Stromal cell of bone marrow (primary cell): ENCODE measurements at regions not wholly inside any gene's neighbourhood (a gene's known extent, or its start where the extent isn't known, plus 50 kb on each side); places are given as distances from the start of the nearest gene placed in this dataset.
"Not testable (repeated sequence)": the region's sequence is repeated elsewhere in the genome, so short reads cannot be mapped to it uniquely, and the experiment has no call there.

Experiments used
- DNase-seq: peaks from one replicate; pipeline ENCODE4 v3.0.0-alpha.2; 2012; ENCODE audit warnings: low read depth

- DNase-seq: no peak
Observed at GRCh38 chr18:25560369-25560768, 208.4 kb upstream of the ZNF521 start.

- no peak for DNase-seq
Observed at GRCh38 chr18:25557011-25557410, 205.0 kb upstream of the ZNF521 start.

DNA sequence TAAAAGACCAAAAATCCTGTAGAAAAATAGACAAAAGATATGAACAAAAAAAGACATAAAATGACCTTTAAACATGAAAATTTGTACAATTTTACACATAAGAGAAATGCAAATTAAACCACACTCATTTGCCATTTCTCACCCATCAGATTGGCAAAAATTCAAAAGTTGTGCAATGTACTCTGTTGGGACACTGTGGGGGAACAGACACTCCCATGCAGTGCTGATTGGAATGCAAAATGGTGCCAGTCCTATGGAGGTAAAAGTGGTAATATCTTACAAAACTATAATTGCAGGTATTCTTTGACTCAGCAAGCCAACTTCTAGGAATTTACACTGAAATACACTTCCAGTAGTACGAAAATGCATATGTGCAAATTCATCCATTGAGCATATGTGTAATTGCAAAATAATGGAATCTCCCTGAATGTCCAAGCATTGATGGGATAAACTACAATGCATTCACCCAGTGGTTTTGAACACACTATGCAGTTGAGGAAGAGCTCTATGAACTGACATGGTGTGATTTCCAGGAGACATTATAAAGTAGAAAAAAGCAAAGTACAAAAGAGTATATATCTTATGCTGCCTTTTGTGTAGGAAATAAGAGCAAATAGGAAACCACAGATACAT, 201.8 kb upstream of the ZNF521 start:
- no peak for DNase-seq

DNA sequence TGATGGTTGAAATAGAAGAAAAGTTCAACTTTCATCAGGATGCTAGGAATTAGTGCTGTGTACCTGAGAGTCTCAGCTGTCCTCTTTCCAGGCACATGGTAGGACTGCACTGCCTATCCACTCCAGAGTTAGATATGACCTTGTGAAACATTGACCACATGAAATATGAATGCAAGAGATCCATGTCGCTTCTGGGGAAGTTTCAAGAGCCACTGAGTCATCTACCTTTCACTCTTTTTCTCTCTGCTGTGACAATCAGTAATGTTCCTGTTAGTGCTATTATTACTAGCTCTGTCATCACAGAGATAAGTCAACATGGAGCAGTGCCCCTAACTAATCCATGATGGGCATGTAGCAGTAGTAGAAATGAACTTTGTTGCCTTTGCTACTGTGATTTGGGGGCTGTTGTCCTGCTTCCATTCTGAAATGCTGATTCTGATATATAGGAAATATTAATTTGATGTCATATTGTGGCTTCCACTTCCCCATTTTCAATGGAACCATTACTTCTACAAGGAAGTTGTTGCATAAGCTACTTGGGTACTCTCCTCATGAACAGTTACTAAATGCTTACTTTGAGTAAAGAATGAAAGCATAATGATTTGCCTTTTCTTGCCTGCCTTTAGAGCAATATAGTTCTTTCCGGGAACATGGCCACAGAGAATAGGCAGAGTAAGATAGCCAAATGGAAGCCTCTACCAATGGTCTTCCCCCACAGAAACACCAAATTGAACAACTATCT, 192.8 kb upstream of the ZNF521 start:
- DNase-seq: no peak

DNA sequence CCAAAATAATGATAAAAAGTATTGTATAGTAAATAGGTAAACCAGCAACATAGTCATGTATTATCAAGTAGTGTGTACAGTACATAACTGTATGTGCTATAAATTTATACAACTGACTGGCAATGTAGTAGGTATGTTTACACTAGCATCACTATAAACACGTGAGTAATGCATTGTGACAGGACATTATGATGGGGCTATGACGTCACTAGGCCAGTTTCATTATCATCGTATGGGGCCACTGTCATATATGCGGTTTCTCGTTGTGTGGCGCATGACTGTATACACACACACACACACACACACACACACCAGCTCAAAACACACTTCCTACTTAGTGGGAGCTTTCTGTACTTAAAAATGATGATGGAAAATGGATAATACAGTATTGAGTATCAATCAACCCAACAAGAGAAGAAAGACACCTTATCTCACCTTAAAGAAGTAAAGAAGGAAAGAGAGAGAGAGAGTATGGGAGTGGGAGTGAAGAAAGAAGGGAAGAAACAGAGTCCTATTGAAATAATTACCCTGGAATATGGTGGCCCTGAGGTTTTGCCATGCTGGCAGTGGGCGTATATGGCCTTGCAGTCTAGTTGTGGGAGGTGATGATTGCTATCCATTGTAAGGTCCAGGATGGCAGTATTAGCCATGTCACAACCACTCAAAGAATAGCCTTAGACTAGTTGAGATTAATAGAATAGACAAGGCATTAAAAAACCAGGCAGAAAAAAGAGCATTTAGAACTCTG, 186.4 kb upstream of the ZNF521 start:
- DNase-seq: no peak

DNA sequence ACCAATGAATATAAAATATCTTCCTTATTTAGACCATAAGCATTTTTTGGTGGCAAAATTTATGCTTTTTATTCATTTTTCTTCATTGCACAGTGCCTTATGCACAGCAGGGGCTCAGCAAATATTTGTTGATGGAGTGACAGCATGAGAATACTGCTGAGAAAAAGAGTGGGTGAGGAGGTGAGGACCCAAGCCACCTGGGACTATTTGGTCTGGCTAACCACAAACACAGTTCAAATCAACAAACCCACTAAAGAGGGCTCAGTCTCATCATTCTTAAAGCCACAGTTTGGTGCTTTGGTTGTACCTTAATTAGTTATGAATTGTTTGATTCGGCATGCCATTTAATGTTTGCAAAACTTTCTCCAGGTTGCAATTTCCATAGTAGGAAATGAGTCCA, 183.5 kb upstream of the ZNF521 start:
- DNase-seq: no peak

DNA sequence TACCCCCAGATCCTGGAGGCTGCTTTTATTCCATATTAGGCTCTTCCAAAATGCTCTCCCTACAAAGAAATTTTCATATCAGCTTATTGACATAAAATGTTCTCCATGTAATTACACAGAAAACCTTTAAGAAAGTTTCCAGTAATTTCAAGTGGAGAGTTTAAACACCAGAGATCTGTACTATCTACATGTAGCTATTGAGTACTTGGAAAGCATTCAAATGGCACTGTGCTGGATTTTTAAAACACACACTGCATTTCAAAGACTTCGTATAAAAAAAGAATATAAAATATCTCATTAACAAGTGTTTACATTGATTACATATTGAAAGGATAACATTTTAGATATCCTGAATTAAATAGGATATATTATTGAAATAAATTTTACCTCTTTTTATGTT, 182.4 kb upstream of the ZNF521 start:
- no peak for DNase-seq

- no peak for DNase-seq
Observed at GRCh38 chr18:25533218-25533617, 181.3 kb upstream of the ZNF521 start.

DNA sequence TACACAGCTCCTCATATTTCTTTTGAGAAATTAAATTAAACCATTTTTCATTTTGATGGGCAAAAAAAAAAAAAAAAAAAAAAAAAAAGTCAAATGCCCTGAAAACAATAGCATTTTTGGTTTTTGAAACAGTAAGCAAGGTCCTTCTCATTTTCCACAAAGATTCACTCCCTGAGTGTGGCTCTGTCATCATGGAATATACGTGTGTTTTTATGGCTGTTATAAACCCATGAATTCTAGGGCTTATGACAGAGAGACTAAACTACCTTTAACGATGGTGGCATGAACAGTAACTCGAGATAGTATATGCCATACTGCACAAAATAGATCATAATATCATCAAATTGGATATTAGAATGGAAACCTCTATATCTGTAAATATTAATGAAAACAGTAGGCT, 179.2 kb upstream of the ZNF521 start:
- DNase-seq: no peak

- DNase-seq: not testable (repeated sequence)
Observed at GRCh38 chr18:25525789-25526188, 173.8 kb upstream of the ZNF521 start.

- DNase-seq: no peak
Observed at GRCh38 chr18:25518716-25519053, 166.7 kb upstream of the ZNF521 start.

DNA sequence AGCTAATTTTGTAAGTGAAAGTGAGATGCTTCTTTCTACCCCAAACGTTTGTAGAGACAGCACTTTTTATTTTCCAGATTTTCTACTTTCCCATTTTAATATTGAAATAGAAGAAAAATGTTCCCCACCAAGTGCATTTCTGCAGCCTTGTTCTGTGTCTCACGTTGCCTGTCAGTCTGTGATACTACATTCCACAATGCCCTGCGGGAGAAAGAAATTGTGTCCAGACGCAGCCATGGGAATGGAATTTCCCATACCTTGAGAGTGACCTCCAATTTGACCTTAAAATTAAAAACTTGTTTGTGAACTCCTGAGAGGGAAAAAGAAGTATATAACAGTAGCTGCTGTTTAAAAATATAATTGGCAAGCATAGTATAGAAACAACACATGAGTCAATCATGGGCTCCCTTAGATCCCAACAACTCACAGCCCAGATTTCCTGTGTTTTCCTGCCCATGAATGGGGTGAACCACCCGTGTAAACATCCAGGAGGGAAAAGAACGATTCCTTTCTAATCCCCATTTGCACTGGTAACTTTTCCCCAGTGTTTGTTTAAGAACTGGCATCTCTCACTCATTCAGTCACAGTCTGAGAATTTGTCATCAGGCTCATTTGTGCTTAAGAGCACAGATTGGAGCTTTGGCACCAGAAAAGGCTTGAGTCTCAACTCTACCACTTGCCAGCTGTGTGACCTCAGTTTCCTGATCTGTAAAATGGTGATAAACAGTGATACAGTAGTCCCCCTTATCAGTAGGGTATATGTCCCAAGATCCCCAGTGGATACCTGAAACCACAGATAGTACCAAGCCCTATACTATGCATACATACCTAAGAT, 166.1 kb upstream of the ZNF521 start:
- no peak for DNase-seq

DNA sequence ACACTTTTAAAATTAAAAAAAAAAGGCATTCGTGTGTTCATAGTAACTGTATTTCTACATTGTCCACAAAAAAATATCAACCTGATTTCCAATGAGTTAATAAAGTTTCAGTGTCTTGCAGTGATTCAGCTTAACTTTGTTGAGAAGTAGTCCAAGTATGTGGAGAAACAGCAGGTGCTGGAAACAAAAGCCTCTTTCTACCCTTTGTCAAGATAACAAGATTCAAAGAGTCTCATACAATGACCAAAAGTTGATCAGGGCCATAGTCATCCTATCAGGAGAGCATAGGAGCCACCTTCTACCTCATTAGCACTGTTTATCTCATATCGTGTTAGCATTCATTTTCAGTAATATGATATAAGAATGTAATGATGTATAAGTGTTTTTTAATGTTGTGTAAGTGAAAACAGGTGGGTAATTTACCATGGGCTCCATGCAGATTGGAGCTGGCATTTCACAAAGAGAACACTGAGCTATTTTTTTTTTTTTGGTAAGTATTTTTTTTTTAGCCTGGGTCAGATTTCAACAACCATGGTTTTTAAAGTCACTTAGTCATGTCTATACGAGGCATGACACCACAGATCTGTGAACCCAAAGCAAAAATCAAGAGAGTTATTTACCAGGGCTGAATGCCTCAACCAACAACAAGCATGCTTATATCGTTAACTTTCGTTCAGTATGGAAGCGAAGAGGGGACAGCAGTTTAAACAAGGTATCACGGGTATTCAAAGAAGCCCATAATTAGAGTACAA, 165.0 kb upstream of the ZNF521 start:
- no peak for DNase-seq

DNA sequence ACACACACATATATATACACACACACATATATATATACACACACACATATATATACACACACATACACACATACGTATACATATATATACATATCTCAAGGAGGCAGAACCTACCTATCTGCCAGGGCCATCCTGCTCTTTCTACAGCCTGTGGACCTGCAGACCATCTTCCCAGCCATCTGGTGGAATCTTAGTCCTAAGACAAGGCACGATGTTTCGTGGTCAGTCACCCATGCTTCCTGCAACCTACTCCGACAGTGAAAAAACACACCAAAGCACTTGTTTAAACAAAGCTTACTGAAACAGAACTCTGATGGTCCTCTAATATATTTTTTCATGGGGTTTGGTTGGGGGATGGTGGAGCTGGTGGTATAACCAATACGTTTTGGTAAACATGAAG, 164.2 kb upstream of the ZNF521 start:
- DNase-seq: no peak

DNA sequence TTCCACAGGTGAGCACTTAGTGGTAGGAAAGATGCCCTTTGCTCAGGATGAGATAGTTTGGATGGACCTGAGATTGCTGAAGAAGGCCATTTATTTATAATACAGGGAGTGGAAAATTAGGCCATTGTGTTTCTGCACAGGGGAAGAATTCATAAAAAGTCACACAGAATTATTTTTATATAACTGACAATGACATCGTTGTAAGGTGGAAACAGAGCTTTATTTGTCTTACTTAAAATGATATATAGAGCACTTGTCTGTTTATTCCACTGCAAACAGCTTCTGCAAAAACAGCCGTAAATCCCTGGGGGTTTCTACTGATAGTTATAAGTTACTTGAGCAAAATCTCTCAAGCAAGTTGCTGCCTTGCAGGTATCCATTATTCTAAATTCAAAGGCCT, 158.1 kb upstream of the ZNF521 start:
- no peak for DNase-seq

DNA sequence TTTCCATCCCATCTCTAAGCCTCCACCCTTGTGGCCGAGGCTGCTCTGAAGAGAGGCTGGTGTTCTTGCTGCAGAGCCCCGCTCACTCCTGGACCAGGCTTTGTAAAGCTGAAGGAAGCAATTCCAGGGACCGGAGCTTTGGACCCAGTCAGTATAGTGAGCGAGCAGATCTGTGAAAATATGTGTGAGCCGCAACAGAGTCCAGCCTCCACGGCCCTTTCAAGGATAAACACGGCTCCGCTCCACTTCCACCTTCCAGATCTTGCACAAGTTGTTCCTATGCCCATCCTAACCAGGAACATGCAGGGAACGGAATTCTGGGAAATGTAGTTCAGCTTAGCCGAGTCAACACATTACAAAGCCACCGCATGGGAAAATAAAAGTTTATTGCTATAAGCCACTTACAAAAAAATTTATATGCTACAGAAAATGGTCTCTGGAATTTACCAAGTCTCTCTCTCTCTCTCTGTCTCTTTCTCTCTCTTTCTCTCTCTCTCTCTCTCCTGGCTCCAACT, 151.7 kb upstream of the ZNF521 start:
- DNase-seq: peak; percentile 74

- DNase-seq: no peak
Observed at GRCh38 chr18:25497151-25497794, 145.3 kb upstream of the ZNF521 start.

DNA sequence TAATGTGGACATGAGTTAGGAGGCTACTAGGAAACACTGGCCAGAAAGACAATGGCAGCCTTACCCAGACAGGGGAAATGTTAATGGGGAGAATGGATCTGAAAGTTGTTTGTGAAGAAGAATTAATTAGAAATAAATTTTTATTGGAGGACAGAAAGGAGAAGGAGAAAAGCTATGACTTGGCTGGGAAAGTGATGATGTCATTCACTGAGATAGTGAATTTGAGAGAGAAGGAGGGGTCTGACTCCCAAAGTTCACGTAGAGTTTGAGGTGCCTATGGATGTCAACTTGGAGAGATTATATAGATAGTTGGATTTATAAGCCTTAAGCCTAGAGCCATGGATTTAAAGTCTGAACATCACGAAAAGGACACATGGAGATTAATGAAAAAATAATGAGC, 144.6 kb upstream of the ZNF521 start:
- DNase-seq: no peak

GRCh38 chr18:25495606-25496005, 143.6 kb upstream of the ZNF521 start:
- no peak for DNase-seq

- no peak for DNase-seq
Observed at GRCh38 chr18:25494888-25495287, 142.9 kb upstream of the ZNF521 start.

DNA sequence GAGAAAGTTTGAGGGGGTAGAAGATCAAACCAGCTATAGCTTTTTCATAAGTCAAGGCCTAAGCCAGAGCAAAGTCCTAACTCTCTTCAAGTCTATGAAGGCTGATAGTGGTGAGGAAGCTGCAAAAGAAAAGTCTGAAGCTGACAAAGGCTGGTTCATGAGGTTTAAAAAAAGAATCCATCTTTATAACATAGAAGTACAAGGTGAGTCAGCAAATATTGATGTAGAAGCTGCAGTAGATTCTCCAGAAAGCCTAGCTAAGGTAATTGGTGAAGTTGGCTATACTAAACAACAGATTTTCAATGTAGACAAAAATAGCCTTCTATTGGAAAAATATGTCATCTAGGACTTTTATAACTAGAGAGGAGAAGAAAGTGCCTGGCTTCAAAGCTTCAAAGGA, 141.4 kb upstream of the ZNF521 start:
- no peak for DNase-seq
